Fibroblast of mammary gland (primary cell): ENCODE measurements at regions not wholly inside any gene's neighbourhood (a gene's known extent, or its start where the extent isn't known, plus 50 kb on each side); places are given as distances from the start of the nearest gene placed in this dataset.

ENCODE experiments used
- DNase-seq: peaks from one replicate; pipeline ENCODE4 v3.0.0-alpha.2; 2010; ENCODE audit warnings: low read depth
- H3K4me3 ChIP-seq: 2 replicates; pipeline ENCODE4 v1.5.1; 2011; ENCODE audit warnings: low read depth, mild to moderate bottlenecking, low read length, moderate library complexity; ENCODE audit not compliant: control insufficient read depth
- TF ChIP-seq, protein P1 (sequence below): conservative IDR thresholded peaks from 2 replicates; pipeline ENCODE4 v1.5.1; 2011; ENCODE audit warnings: low read depth, low read length, inconsistent platforms; ENCODE audit not compliant: control insufficient read depth, insufficient read depth

DNA sequence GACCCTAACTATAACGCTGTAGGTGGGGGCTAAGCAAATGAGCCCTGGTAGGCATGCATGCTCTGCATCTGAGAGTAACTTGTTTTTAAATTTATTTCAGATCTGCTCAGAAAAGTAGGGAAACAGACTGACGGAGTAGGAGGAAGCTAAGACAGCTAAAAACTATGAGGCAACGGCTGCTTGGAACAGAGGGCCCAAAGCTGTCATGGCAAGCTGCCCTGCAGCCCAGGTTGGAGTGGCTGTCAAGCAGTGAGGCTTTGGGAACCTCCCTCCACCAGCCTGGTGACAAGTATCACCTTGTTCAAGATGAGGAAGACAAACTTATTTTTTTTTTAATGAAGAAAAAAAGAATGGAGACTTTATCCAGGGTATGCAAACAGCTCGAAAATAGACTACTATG is 439.8 kb downstream of the NLGN4X start:
- H3K4me3 ChIP-seq: no peak overlapping the region
- no peak for DNase-seq
- TF ChIP-seq, protein P1, sequence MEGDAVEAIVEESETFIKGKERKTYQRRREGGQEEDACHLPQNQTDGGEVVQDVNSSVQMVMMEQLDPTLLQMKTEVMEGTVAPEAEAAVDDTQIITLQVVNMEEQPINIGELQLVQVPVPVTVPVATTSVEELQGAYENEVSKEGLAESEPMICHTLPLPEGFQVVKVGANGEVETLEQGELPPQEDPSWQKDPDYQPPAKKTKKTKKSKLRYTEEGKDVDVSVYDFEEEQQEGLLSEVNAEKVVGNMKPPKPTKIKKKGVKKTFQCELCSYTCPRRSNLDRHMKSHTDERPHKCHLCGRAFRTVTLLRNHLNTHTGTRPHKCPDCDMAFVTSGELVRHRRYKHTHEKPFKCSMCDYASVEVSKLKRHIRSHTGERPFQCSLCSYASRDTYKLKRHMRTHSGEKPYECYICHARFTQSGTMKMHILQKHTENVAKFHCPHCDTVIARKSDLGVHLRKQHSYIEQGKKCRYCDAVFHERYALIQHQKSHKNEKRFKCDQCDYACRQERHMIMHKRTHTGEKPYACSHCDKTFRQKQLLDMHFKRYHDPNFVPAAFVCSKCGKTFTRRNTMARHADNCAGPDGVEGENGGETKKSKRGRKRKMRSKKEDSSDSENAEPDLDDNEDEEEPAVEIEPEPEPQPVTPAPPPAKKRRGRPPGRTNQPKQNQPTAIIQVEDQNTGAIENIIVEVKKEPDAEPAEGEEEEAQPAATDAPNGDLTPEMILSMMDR: no peak

DNA sequence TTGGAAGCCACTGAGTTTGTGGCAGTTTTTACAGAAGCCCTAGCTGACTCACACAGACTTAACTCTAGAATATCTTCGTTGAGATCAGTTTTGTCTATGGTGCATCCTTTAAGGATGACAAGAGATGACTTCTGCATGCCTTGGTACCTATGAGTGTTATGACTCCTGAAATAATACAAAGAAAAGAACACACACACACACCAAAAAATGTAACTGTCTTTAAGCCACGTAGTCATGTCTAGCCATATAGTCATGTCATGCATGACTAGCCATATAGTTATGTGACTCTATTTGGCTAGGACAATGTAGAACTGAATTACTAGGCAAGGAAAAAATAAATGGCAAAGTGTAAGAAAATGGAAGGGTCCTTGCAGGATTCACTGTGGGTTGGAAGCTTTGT is 447.8 kb downstream of the NLGN4X start:
- TF ChIP-seq, protein P1: no peak
- no peak overlapping the region for H3K4me3 ChIP-seq
- DNase-seq: no peak

DNA sequence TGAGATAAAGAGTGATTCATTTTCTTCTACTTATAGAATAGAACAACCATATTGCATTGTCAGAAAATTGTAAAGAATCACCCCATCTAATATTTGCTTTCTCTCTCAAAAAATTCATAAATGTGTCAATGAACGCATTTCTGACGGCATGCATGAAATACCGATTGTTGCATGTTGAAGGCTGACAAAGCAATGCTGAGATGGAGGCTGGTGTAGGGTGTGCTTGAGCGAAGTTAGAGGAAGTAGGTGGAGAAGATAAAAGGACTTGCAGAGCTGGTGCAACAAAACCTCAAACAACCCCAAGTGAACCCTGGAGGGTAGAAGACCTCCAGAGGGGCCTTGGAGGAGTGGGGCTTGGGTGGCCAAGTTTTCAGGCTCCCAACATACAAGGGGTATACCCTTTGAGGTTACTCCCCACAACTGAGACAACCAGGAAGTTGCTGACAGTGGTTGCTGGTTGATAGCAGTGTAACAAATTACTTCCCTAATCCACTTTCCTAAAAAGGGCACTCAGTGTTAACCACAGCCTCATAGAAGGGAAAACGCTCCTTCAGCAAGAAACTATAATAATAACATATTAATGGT is 452.7 kb downstream of the NLGN4X start:
- DNase-seq: no peak
- TF ChIP-seq, protein P1: no peak
- H3K4me3 ChIP-seq: no peak overlapping the region

DNA sequence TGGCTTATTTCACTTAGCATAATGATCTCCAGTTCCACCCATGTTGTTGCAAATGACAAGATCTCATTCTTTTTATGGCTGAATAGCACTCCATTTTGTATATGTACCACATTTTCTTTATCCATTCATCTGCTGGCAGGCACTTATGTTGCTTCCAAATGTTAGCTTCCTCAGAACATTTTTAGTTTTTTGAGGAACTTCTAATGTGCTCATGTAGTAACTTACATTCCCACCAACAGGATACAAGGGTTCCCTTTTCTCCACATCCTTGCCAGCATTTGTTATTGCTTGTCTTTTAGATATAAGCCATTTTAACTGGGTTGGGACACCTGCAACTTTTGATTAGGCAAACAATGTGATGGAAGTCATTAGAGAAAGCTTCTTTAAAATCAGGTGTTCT is 454.2 kb downstream of the NLGN4X start:
- no peak overlapping the region for H3K4me3 ChIP-seq
- TF ChIP-seq, protein P1: no peak
- DNase-seq: no peak

DNA sequence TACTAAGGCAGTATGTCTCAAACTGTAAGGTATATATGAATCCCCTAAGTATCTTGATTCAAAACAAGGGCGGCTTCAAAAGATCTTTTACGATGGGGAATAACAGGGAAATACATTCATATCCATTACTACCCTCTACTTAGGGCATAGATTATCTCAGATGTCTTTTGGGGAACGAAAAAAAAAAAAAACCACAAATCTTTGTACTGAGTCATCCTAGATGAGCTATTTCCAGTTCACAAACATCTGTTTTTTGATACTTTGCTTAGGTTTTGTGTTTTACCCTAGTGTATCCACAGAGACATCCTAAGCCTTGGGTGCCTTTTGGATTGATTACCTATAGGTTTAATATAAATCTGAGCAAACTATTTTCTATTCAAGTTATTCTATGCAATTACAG is 457.2 kb downstream of the NLGN4X start:
- DNase-seq: no peak
- H3K4me3 ChIP-seq: no peak overlapping the region
- TF ChIP-seq, protein P1: no peak

DNA sequence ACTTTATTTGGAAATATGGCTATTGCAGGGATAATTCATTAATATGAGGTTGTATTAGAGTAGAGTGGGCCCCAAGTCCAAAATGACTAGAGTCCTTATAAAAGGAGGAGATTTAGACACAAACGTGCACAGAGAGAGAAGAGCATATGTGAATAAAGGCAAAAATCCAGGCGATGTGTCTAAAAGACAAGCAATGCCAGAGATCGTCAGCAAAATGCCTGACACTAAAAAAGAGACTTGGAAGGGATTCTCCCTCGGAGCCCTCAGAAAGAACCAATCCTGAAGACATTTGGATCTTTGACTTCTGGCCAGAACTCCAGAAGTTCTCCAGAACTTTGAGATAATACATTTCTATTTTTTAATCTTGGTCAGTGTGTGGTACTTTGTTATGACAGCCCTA is 472.1 kb downstream of the NLGN4X start:
- H3K4me3 ChIP-seq: no peak overlapping the region
- DNase-seq: no peak
- TF ChIP-seq, protein P1: no peak

DNA sequence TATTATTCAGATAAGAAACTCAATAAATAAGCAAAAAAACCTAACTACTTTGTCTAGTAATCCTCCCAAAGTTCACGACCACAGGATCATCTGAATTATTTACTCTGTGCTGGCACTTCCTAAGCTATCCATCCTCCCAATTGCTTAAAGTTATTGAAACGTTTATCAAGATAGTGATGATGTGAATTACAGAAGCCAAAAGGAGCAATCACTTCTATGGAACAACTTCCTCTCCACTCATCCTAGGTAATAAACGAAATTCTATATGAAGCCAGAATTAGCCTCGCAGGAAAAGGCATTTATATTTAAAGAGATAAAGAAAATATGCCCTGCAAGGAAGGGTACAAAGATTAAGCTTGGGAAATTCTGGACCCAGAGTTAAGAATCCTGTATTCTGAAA is 475.4 kb downstream of the NLGN4X start:
- no peak for DNase-seq
- H3K4me3 ChIP-seq: no peak overlapping the region
- TF ChIP-seq, protein P1: no peak
